Esophagus squamous epithelium (tissue), 5 donors: ENCODE measurements at regions not wholly inside any gene's neighbourhood (a gene's known extent, or its start where the extent isn't known, plus 50 kb on each side); places are given as distances from the start of the nearest gene placed in this dataset.
"Not testable (repeated sequence)": the region's sequence is repeated elsewhere in the genome, so short reads cannot be mapped to it uniquely, and the experiment has no call there.

ENCODE experiments used
- DNase-seq: peaks from one replicate; lab custom pipeline; 2025; lab: John Stamatoyannopoulos, UW
- H3K27ac ChIP-seq, 4 donors: fragments of 200-600 bp; sonication (generic); one replicate each; pipeline ENCODE4 v1.5.1; 2016 to 2019; ENCODE audit warnings: mild to moderate bottlenecking in 1 of 4
- H3K27me3 ChIP-seq, 4 donors: fragments of 200-600 bp; sonication (generic); 1 replicate in 3 of 4; 2 replicates in 1 of 4; pipeline versions ENCODE4 v1.5.1 to v1.6.0; 2017 to 2021; ENCODE audit warnings: antibody characterized with exemption in 1 of 4
- H3K36me3 ChIP-seq, 3 donors: fragments of 200-600 bp; sonication (generic); one replicate each; pipeline ENCODE4 v1.5.1; 2016 to 2019
- H3K4me1 ChIP-seq, 3 donors: fragments of 200-600 bp; sonication (generic); one replicate each; pipeline ENCODE4 v1.5.1; 2017 to 2019
- H3K4me3 ChIP-seq, 4 donors: fragments of 200-600 bp; sonication (generic); 1 replicate in 3 of 4; 2 replicates in 1 of 4; pipeline ENCODE4 v1.5.1; 2016 to 2019; ENCODE audit warnings: mild to moderate bottlenecking in 2 of 4, moderate library complexity in 1 of 4
- H3K9me3 ChIP-seq, 3 donors: fragments of 200-600 bp; sonication (generic); one replicate each; pipeline ENCODE4 v1.5.1; 2016 to 2019
- POLR2A ChIP-seq, 4 donors: fragments of 450-650 bp; IDR thresholded peaks; one replicate each; pipeline ENCODE4 v1.6.1; 2017; ENCODE audit warnings: antibody characterized with exemption in 4 of 4, mild to moderate bottlenecking in 4 of 4, moderate library complexity in 3 of 4
- WGBS, 2 donors: methylation state at CpG; one replicate each; pipeline ENCODE4 v1.1.5; 2018; 5-methylcytosine and 5-hydroxymethylcytosine counted together
- intact Hi-C: fragments of 100-400 bp; cut with DNase I; formaldehyde crosslinking; loops from one replicate; pipeline ENCODE4 v1.15.0; 2022
- TF ChIP-seq, protein P1 (sequence below), 6 experiments: fragments of 450-650 bp in 4 of 6; fragments of 200-600 bp in 2 of 6; sonication (generic) in 2 of 6; IDR thresholded peaks; one replicate each; pipeline ENCODE4 v1.5.1; 2016 to 2019; ENCODE audit warnings: antibody characterized with exemption in 6 of 6, mild to moderate bottlenecking in 4 of 6, moderate library complexity in 4 of 6
- donor health status: DM: yes; HTN: yes; CAD: no.

DNA sequence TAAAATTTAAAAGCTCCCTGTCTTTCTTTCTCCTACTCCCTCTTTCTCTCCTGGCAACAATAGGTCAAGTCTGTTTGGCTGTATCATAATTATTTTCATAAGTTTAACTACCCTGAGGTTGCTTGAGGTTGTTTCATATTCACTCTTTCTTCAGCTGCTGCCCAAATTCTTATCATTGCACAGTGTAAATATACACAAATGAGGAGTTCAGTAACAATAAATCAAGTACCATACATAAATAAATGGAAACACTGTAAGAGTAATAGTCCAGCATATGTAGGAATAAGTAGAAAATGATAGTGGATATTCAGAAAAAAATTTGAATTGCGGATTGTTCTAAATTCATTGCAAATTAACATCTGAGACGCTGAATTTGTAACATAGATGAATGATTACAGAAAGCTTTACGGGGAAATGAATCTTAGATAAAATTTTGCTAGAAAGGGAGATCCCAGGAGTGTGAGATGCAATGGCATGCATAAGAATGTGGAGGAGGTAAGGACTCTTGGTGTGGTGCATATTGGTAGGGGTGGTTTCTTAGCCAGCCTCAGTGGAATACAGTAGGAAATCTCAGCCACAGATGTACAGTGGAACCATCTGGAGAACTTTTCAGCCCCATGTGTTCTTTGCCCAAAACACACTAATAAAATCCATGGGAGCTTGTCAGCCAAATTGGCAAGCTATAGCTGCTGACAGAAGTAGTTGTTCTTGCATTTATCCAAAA lies 480.7 kb downstream of the HTR1B start:
- 72 to 77% methylated on average over 3 of the region's 3 CpGs for WGBS, 2 donors
- Histone ChIP-seq H3K4me1 (no peaks in the 10 kb centered on the region), H3K27ac (no peak overlapping the region), H3K27me3 (no peaks in the 10 kb centered on the region), H3K9me3 (no peaks in the 10 kb centered on the region), H3K4me3 (no peak overlapping the region), H3K36me3 (no peaks in the 10 kb centered on the region)
- TF ChIP-seq POLR2A (IDR thresholded peaks at IDR 0.05) = no peak
- TF ChIP-seq, protein P1, sequence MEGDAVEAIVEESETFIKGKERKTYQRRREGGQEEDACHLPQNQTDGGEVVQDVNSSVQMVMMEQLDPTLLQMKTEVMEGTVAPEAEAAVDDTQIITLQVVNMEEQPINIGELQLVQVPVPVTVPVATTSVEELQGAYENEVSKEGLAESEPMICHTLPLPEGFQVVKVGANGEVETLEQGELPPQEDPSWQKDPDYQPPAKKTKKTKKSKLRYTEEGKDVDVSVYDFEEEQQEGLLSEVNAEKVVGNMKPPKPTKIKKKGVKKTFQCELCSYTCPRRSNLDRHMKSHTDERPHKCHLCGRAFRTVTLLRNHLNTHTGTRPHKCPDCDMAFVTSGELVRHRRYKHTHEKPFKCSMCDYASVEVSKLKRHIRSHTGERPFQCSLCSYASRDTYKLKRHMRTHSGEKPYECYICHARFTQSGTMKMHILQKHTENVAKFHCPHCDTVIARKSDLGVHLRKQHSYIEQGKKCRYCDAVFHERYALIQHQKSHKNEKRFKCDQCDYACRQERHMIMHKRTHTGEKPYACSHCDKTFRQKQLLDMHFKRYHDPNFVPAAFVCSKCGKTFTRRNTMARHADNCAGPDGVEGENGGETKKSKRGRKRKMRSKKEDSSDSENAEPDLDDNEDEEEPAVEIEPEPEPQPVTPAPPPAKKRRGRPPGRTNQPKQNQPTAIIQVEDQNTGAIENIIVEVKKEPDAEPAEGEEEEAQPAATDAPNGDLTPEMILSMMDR (IDR thresholded peaks at IDR 0.05) = no peak
- DNase-seq = no peak
- intact Hi-C loops = no loop called here

GRCh38 chr6:76972474-76972873 lies 490.8 kb downstream of the HTR1B start:
- TF ChIP-seq POLR2A (IDR thresholded peaks at IDR 0.05) = no peak
- intact Hi-C loops = no loop called here

GRCh38 chr6:76959177-76959576 lies 504.1 kb downstream of the HTR1B start:
- H3K4me3 ChIP-seq, H3K9me3 ChIP-seq, H3K27ac ChIP-seq, DNase-seq, H3K27me3 ChIP-seq, H3K4me1 ChIP-seq, H3K36me3 ChIP-seq, intact Hi-C loops: not testable (repeated sequence)
- 78 to 97% methylated on average over 9 to 11 of the region's 15 CpGs for WGBS, 2 donors

More at GRCh38 chr6:76972474-76972873, 490.8 kb downstream of the HTR1B start:
- Histone ChIP-seq H3K36me3 (no peaks in the 10 kb centered on the region), H3K9me3 (no peaks in the 10 kb centered on the region), H3K4me3 (no peak overlapping the region), H3K27me3 (no peaks in the 10 kb centered on the region), H3K27ac (no peak overlapping the region), H3K4me1 (no peaks in the 10 kb centered on the region)
- no peak for DNase-seq

DNA sequence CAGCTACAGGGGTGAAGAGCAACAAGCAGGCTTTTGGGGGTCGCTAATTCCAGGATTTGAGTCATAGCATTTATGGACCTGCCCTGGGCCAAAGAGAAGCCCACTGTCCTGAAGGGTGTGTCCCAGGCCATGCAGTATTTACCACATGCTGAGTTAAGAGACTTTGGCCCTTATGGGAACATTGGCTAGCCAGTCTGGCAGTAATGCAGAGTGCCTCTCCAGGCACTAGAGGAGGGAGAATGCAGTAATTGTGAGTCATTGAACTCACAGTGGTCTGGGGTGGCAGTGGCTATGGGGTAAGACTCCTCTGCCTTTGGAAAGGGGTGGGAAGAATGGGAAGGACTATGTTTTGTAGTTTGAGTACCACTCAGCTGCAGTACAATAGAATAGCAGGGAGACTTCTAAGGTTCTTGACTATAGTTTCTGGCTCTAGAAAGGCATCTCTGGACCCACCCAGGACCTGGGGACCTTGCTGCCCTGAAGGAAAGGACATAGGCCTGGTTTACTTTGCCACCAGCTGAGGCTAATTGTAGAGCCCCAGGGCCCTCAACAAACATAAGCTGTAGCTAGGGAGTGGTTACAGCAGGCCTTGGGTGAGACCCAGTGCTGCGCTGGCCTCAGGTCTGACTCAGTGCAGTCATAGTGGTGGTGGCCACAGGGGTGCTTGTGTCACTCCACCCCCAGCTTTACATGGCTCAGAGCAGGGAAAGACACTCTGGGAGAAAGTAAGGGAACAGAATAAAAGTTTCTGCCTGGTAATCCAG lies 520.9 kb downstream of the HTR1B start:
- WGBS, 2 donors = 75 to 100% methylated on average over 1 to 2 of the region's 2 CpGs
- H3K9me3 ChIP-seq = no peaks in the 10 kb centered on the region
- no peaks in the 10 kb centered on the region for H3K4me1 ChIP-seq
- no peaks in the 10 kb centered on the region for H3K36me3 ChIP-seq
- TF ChIP-seq POLR2A (IDR thresholded peaks at IDR 0.05) = no peak
- TF ChIP-seq, protein P1 (IDR thresholded peaks at IDR 0.05) = no peak
- no peak overlapping the region for H3K27ac ChIP-seq
- H3K27me3 ChIP-seq = no peaks in the 10 kb centered on the region
- intact Hi-C loops = no loop called here
- DNase-seq = no peak
- no peak overlapping the region for H3K4me3 ChIP-seq

DNA sequence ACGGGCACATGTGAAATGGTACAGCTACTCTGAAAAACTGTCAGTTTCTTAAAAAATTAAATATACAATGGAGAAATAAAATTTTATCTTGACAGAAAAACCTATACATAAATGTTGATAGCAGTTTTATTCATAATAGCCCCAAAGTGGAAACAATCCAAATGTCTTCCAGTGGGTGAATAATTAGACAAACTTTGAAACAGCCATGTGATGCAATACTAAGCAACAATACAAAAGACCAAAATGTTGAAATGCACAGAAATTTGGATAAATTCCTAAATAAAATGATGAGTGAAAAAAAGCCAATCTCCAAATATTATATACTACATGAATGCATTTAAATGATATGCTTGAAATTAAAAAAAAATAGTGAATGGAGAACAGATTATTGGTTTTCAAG lies 523.1 kb downstream of the HTR1B start:
- H3K27me3 ChIP-seq = no peaks in the 10 kb centered on the region
- no peak for TF ChIP-seq POLR2A (IDR thresholded peaks at IDR 0.05)
- TF ChIP-seq, protein P1 (IDR thresholded peaks at IDR 0.05) = no peak
- no peak overlapping the region for H3K4me3 ChIP-seq
- no peak for DNase-seq
- H3K27ac ChIP-seq = no peak overlapping the region
- no peaks in the 10 kb centered on the region for H3K4me1 ChIP-seq
- H3K36me3 ChIP-seq = no peaks in the 10 kb centered on the region
- intact Hi-C loops = no loop called here
- no peaks in the 10 kb centered on the region for H3K9me3 ChIP-seq
- 71 to 74% methylated on average over 1 of the region's 1 CpG for WGBS, 2 donors

GRCh38 chr6:76914737-76915136 lies 548.6 kb downstream of the HTR1B start:
- H3K36me3 ChIP-seq = no peaks in the 10 kb centered on the region
- intact Hi-C loops = no loop called here
- WGBS, 2 donors = 48 to 51% methylated on average over 2 of the region's 2 CpGs

GRCh38 chr6:76905541-76905940 lies 557.8 kb downstream of the HTR1B start:
- H3K36me3 ChIP-seq, H3K27me3 ChIP-seq, DNase-seq, H3K9me3 ChIP-seq, H3K4me1 ChIP-seq, H3K4me3 ChIP-seq, H3K27ac ChIP-seq, intact Hi-C loops: not testable (repeated sequence)
- 69% methylated on average over 6 of the region's 6 CpGs; no CpG with 5 or more reads in 1 of the 2 donors for WGBS, 2 donors

More at GRCh38 chr6:76914737-76915136, 548.6 kb downstream of the HTR1B start:
- Histone ChIP-seq H3K4me3 (no peak overlapping the region), H3K27ac (no peak overlapping the region), H3K27me3 (no peaks in the 10 kb centered on the region), H3K4me1 (no peaks in the 10 kb centered on the region), H3K9me3 (no peaks in the 10 kb centered on the region)
- DNase-seq = no peak
- TF ChIP-seq POLR2A (IDR thresholded peaks at IDR 0.05) = no peak
- TF ChIP-seq, protein P1 (IDR thresholded peaks at IDR 0.05) = no peak
